RWPE1 (cell line): ENCODE measurements at regions not wholly inside any gene's neighbourhood (a gene's known extent, or its start where the extent isn't known, plus 50 kb on each side); places are given as distances from the start of the nearest gene placed in this dataset.

ENCODE experiments used
- CTCF ChIA-PET: fragments of 350-600 bp; sonication (Branson Sonifier 250); formaldehyde crosslinking; extraction: SDS; loops from one replicate; lab custom pipeline; 2021; lab: Yijun Ruan, JAX
- POLR2A ChIA-PET: fragments of 400-600 bp; formaldehyde crosslinking; extraction: SDS; loops from one replicate; lab custom pipeline; 2020; ENCODE audit warnings: antibody characterized with exemption; ENCODE audit not compliant: low non-redundant PET; lab: Yijun Ruan, JAX
- DNase-seq: peaks from one replicate; pipeline ENCODE4 v3.0.0; 2012; ENCODE audit warnings: low spot score
- H3K27ac ChIP-seq: fragments of 450-650 bp; 2 replicates; pipeline ENCODE4 v1.5.1; 2017
- TF ChIP-seq, protein P1 (sequence below): fragments of 450-650 bp; conservative IDR thresholded peaks from 2 replicates; pipeline ENCODE4 v1.5.1; 2017; ENCODE audit warnings: low read depth, mild to moderate bottlenecking

DNA sequence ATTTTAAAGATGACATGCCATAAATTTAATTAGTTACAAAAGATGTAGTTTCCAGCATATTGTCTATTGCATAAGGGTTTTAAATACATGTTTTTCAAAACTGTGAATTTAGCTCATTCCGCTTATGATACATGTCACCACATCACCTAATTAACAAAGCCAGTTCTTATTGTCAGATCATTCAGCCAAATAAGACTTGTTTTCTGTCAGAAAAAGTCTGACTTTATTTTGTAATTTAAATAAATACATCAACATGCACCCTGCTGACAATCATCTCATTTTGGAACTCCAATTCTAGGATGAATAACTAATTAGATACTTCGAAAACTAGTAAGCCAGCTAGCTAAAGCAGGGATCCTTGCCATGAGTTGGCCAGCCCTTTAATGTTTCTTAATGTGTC lies 110.9 kb upstream of the APP start:
- POLR2A ChIA-PET: no interaction called here

DNA sequence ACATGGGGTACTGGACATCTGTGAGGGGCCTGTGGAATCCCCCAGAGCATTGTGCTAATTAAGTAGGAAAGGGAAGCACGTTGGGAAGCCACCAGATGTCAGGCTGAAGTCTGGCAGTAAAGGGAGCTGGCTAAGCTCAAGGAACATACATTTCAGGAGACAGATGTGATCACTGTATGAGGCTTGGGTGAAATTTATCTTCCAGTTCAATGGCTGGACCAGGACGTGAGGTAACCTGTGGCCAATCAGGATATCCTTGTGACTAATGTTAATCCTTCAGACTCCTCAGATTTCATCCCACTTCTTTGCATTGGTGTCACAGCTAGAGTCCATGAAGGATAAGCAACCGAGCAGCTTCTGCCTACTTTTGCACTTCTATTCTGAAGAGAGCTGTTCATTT lies 110.2 kb upstream of the APP start:
- ChIA-PET CTCF (no interaction called here), POLR2A (no interaction called here)
- no peak overlapping the region for H3K27ac ChIP-seq
- TF ChIP-seq, protein P1, sequence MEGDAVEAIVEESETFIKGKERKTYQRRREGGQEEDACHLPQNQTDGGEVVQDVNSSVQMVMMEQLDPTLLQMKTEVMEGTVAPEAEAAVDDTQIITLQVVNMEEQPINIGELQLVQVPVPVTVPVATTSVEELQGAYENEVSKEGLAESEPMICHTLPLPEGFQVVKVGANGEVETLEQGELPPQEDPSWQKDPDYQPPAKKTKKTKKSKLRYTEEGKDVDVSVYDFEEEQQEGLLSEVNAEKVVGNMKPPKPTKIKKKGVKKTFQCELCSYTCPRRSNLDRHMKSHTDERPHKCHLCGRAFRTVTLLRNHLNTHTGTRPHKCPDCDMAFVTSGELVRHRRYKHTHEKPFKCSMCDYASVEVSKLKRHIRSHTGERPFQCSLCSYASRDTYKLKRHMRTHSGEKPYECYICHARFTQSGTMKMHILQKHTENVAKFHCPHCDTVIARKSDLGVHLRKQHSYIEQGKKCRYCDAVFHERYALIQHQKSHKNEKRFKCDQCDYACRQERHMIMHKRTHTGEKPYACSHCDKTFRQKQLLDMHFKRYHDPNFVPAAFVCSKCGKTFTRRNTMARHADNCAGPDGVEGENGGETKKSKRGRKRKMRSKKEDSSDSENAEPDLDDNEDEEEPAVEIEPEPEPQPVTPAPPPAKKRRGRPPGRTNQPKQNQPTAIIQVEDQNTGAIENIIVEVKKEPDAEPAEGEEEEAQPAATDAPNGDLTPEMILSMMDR: no peak
- no peak for DNase-seq

More for the DNA sequence above, 110.9 kb upstream of the APP start:
- DNase-seq: no peak
- H3K27ac ChIP-seq: no peak overlapping the region
- CTCF ChIA-PET: interaction anchor here (0.5 kb wide), 1 partner anchor 494 kb away, joined by 4 read pairs; no protein-coding TSS in a partner anchor
- TF ChIP-seq, protein P1: no peak

DNA sequence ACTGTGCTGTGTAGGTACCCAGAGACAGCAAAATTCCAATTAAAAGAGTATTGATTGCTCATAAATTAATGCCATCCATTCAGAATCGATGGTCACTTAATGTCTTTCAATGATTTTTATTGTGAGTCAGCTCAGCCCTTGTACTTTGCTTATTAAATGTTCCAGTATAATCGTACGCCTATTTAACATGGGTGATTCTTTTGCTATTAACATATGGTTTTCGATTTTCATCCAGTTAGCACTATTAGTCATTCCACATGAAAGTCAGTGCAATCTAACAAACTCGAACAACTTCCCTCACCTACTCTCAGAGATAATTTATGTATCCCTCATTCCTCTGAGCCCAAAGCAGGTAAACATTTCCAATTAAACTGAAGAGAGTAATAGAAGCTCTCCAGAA lies 109.6 kb upstream of the APP start:
- no peak for DNase-seq
- ChIA-PET CTCF (interaction anchor here (0.6 kb wide), 1 partner anchor 36 kb away, joined by 3 read pairs; no protein-coding TSS in a partner anchor), POLR2A (no interaction called here)
- no peak overlapping the region for H3K27ac ChIP-seq
- TF ChIP-seq, protein P1: no peak

DNA sequence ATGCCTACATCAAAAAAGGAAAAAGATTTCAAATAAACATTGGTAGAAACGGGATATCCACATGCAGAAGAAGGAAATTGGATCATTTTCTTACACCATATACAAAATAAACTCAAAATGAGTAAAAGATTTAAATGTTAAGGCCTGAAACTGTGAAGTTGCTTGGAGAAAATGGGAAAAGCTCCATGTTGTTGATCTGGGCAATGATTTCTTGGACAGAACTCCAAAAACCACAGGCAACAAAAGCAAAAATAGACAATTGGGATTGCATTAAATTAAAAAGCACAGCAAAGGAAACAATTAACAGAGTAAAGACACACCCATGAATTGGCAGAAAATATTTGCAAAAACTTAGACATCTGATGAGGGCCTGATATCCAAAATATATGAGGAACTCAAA lies 105.2 kb upstream of the APP start:
- H3K27ac ChIP-seq: no peak overlapping the region
- ChIA-PET CTCF (interaction anchor here (0.6 kb wide), 2 partner anchors 20 to 232 kb away, joined by 3 to 4 read pairs; no protein-coding TSS in a partner anchor), POLR2A (no interaction called here)
- no peak for DNase-seq
- TF ChIP-seq, protein P1: no peak

DNA sequence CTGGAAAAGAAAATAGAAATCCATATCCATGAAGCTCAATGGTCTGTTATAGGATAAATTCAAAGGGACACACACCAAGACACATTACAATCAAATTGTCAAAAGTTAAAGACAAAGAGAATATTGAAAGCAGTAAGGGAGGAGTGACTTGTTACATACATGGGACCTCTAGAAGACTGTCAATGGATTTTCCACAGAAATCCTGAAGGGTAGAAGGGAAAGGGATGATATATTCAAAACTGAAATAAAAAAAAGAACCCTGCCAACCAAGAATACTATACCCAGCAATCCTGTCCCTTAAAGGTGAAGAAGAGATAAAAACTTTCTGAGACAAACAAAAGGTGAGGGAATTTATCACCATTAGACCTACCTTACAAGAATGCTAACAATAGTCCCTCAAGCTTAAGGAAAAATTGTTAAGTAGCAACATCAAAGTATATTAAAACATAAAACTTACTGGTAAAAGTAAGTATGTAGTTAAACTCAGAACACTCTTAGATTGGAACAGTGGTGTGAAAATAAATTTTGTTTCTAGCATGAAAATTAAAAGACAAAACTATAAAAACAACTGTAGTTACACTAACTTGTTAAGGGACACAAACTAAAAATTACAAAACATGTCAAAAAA lies 103.2 kb upstream of the APP start:
- no peak overlapping the region for H3K27ac ChIP-seq
- ChIA-PET POLR2A (no interaction called here), CTCF (no interaction called here)
- no peak for DNase-seq
- TF ChIP-seq, protein P1: no peak

DNA sequence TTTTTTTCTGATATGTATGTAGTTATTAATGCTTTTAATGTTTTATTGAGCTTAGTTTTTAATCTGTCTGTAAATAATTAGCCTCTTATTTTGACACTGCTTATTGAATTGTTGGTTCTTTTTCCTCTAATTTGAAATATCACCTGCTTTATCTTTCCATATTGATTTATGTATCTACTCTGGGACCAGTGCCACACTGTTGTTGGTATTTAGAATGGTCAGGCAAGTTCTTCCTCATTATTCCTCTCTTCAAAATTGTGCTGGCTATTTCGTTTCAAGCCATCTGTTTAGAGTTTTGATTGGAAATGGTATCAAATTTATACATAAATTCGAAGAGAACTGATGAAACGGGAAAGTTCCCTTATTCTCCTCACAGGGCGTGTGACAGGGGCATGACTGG lies 96.8 kb upstream of the APP start:
- H3K27ac ChIP-seq: no peak overlapping the region
- TF ChIP-seq, protein P1: no peak

More for the DNA sequence above, 96.8 kb upstream of the APP start:
- CTCF ChIA-PET: no interaction called here
- no peak for DNase-seq
- POLR2A ChIA-PET: no interaction called here
